NCI-H524 (cell line): ENCODE measurements at regions not wholly inside any gene's neighbourhood (a gene's known extent, or its start where the extent isn't known, plus 50 kb on each side); places are given as distances from the start of the nearest gene placed in this dataset.
"Not testable (repeated sequence)": the region's sequence is repeated elsewhere in the genome, so short reads cannot be mapped to it uniquely, and the experiment has no call there.

ENCODE experiments used
- DNase-seq, 2 experiments: peaks; one replicate each; lab custom pipeline; 2025; lab: John Stamatoyannopoulos, UW

DNA sequence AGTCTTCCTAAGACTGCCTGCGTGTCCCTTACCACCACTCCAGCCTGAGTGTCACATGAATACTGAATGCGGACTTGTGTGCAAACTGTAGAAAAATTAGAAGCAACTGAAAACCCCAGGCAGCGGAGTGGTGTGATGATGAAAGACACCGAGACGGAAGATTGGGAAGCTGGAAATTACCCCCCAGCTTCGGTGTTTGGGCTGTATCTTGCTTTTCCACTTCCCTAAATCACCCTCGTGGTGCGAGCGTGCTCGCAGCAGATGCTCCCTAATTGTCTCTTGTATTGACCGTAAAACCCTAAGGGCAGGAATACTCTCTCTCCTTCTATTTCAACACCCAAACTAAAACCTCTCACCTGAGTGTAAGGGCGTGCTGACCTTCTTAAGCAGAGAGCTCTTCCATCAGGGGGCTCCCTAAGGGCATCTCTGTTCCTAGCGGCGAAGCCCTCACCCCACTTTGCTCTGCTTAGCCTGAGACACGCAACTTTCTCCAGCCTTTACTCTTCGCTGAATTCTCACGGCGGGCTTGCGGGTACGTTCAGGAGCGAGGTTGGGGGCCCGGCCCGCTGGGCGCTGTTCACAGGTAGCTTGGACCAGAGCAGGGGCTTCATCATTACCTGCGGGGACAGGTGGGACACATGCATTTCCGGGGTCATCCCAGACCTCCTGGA is 62.4 kb downstream of the CRYBB2 start:
- DNase-seq: no peak

DNA sequence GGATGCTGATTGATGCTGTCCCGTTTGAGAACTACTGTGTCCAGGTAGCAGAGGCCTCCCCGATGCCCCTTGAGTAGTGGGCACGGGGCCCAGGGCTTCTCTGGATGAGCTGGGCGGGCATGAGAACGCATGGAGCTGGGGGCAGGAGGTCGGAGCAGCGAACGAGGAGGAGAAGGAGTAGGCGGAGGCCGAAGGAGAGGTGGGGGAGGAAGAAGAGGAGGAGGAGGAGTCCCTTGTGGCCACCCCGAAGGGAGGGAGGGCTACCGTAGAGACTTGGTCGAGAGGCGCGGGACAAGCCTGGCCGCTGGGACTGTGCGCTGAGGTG is 62.9 kb downstream of the CRYBB2 start:
- no peak for DNase-seq

GRCh38 chr22:25282671-25283561 is 63.5 kb downstream of the CRYBB2 start:
- DNase-seq: peak in 1 of 2 experiments; percentile 41

DNA sequence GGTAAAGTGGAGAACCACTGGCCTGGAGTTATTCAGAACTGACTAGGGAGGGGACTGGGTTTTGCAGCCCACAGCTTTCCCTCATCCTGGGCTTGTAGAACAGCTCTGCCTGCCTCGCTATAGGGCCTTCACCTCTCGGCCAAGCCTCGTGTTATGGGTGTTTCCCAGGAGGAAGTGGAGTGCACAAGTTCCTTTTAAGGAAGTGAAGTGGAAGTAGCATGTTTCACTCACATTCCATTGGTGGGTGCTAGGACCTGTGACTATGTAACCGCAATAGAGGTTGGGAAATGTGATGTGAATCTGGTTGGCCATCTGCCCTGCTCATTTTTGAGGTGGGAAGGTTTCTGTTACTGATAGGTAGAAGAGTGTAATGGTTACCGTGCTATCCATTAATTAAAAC is 69.0 kb downstream of the CRYBB2 start:
- not testable (repeated sequence) for DNase-seq

GRCh38 chr22:25301912-25302311 is 82.5 kb downstream of the CRYBB2 start:
- DNase-seq: not testable (repeated sequence)

DNA sequence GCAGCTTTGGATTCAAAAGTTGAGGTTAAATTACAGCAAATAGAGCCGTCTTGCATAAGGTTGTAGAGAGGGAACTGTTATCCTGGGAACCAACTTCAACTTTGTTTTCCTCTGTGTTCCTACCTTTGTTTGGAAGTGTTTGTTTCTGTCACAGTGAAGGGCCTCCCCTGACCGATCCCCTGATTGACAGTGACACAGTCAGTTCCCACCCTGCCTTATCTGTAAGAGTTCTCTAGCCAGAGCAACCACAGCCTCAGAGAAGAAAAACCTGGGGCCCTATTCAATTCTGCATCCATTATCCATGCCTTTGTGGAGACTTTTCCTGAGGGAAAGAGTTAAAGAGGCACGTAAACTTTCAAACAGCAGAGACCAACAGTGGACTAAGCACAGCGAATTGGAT is 90.1 kb downstream of the CRYBB2 start:
- not testable (repeated sequence) for DNase-seq

GRCh38 chr22:25311924-25312323 is 92.5 kb downstream of the CRYBB2 start:
- not testable (repeated sequence) for DNase-seq

GRCh38 chr22:25318081-25318823 is 98.8 kb downstream of the CRYBB2 start:
- DNase-seq: no peak

GRCh38 chr22:25327018-25327755 is 107.7 kb downstream of the CRYBB2 start:
- DNase-seq: no peak

DNA sequence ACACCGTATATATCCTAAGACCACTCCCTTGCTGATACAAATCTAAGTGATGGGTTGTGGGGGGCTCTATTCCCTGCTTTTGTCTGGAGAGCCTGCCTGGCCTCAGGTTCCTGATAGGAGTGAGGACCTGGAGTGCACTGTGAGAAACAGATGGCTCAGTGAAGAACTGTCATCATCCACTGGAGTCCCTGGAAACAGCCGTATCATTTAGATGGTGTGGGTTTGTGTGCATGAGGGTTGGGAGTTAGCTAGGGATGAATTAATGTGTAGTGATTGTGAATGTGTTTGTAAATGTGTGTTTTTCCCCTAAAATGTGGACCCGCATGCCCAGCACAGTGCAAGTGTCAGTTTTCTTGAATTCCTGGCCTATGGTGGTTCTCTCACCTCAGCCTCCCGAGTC is 111.6 kb downstream of the CRYBB2 start:
- DNase-seq: no peak

DNA sequence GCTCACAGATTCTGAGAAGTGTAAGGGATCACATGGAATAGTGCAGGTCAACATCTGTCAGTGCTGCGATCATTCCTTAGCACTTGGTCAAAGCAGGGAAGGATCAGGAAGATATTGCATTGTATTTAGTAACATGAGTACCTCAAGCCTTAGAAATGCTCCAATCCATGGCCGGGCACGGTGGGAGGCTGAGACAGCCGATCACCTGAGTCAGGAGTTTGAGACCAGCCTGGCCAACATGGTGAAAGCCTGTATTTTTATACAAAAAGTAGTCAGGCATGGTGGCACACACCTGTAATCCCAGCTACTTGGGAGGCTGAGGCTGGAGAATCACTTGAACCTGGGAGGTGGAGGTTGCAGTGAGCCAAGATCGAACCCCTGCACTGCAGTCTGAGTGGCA is 112.5 kb downstream of the CRYBB2 start:
- DNase-seq: not testable (repeated sequence)

DNA sequence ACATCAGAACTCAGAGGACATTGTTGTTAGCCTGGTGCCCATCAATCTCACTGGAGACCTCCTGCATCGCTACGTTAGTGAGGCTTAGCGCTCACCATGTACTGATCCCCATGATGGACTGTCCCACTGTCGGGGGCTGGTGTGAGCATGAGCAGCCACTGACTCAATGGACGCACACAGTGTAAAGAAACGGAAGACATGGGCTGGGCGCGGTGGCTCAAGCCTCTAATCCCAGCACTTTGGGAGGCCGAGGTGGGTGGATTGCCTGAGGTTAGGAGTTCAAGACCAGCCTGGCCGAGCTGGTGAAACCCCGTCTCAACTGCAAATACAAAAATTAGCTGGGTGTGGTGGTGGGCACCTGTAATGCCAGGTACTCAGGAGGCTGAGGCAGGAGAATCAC is 112.9 kb downstream of the CRYBB2 start:
- no peak for DNase-seq

GRCh38 chr22:25334162-25334490 is 114.7 kb downstream of the CRYBB2 start:
- peak in 1 of 2 experiments; percentile 55 for DNase-seq

- not testable (repeated sequence) for DNase-seq
Measured at GRCh38 chr22:25334631-25335030, 115.2 kb downstream of the CRYBB2 start.

GRCh38 chr22:25335276-25335675 is 115.8 kb downstream of the CRYBB2 start:
- not testable (repeated sequence) for DNase-seq

- DNase-seq: not testable (repeated sequence)
Measured at GRCh38 chr22:25340536-25340935, 121.1 kb downstream of the CRYBB2 start.

DNA sequence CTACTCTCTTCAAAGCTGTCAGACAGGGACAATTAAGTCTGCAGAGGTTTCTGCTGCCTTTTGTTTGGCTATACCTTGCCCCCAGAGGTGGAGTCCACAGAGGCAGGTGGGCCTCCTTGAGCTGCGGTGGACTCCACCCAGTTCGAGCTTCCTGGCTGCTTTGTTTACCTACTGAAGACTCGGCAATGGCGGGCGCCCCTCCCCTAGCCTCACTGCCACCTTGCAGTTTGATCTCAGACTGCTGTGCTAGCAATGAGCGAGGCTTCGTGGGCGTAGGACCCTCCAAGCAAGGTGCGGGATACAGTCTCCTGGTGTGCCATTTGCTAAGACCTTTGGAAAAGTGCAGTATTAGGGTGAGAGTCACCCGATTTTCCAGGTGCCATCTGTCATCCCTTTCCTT is 124.9 kb downstream of the CRYBB2 start:
- not testable (repeated sequence) for DNase-seq

DNA sequence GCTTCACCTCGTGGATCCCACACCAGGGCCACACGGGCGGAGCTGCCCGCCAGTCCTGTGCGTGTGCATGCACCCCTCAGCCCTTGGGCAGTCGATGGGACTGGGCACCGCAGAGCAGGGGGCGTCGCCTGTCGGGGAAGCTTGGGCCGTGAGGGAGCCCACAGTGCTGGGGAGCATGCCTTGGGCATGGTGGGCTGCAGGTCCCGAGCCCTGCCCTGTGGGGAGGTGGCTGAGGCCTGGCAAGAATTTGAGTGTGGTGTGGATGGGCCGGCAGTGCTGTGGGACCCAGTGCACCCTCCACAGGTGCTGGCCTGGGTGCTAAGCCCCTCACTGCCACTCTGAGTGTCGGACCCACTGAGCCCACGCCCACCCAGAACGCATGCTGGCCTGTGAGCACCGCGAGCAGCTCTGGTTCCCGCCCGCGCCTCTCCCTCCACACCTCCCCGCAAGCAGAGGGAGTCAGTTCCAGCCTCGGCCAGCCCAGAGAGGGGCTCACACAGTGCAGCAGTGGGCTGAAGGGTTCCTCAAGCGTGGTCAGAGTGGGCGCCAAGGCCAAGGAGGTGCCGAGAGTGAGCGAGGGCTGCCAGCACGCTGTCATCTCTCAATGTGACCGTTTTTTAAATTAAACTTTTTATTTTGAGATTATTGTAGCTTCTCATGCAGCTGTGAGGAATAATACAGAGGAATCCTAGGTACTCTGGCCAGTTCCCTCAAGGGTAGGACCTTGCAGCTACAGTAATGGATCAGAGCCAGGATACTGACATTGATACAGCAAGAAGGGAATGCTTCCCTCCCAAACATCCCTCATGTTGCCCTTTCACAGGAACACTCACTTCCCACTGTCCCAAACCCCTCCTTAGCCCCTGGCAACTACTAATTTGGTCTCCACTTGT is 127.7 kb downstream of the CRYBB2 start:
- DNase-seq: no peak

DNA sequence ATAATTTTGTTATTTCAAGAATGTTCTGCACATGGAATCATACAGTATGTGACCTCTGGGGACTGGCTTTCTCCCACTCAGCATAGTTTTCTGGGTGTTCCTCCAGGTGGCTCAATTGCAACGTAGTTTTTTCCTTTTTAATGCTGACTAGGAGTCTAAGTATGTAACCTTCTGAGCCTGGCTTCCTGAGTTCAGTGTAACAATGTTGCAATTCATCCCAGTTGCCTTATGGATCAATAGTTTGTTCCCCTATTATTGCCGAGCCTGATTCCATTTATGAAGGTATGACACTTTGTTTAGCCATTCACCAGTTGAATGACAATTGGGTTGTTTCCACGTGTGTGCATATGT is 128.3 kb downstream of the CRYBB2 start:
- no peak for DNase-seq

DNA sequence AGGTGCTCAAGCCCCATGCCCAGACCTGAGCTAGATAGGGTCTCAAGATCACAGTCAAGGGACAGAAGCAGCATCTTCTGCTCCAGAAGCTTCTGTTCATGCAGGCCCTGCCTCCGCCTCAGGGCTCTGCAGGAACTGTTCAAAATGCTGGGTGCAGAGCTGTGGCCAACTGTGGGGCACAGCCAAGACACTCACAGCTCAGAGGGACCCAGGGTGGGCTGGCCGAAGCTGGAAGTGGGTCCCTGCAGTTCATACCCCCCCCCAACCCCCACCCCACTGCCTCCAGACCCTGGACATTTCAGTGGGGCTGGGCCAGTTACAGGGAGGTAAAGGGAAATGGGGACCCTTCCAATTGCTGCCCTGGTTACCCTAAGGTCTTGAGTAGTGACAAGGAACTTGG is 129.0 kb downstream of the CRYBB2 start:
- DNase-seq: no peak

DNA sequence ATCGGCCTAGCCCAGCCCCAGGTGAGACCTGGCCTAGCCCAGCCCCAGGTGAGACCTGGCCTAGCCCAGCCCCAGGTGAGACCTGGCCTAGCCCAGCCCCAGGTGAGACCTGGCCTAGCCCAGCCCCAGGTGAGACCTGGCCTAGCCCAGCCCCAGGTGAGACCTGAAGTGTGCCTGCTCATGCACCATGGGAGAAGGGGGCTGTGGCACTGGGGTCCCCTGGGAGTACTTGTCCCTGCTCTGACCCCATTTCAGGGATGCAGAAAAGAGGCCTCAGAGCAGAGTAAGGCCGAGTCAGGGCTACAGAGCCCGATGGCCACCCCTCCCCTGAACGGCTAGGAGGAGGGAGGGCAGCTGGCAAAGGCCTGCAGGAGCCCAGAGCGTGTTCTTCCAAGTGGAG is 129.6 kb downstream of the CRYBB2 start:
- DNase-seq: not testable (repeated sequence)
